ENCODE measurements at regions not wholly inside any gene's neighbourhood (a gene's known extent, or its start where the extent isn't known, plus 50 kb on each side); places are given as distances from the start of the nearest gene placed in this dataset.
"Not testable (repeated sequence)": the region's sequence is repeated elsewhere in the genome, so short reads cannot be mapped to it uniquely, and the experiment has no call there.

DNA sequence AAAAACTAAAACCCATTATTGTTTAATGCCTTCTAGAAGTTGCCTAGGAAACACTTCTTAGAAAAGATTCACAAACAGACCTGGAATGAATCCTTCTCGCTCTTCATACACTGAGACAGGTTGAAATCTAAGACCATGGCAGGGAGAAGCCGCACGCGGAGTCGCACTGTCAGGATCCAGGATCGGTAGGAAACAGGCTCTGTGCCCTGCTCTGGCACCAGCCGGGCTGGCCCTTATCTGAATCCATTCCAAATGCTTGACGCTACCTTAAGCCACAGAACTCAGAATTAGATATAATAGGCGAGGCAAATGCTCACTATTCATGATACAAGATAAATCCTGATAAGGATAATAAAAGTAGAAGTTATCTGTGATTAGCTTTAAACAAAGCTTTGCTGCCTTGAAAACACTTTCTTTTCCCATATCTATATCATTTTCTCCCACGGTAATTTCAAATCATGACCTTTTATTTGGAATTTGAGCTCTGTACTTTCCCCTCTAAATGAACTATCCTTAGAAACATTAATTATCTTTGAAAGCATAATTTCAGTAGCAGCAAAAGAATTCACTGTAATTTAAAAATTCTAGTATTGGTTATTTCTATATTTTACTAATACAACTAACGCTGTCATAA lies 385.6 kb downstream of the IRS2 start:
- H3K4me3 ChIP-seq = no peak overlapping the region
- DNase-seq = no peak
- intact Hi-C loops (cut with DNase I) = no loop called here
- H3K4me1 ChIP-seq = no peaks in the 10 kb centered on the region
- H3K27me3 ChIP-seq = no peaks in the 10 kb centered on the region
- no peaks in the 10 kb centered on the region for H3K9me3 ChIP-seq
- TF ChIP-seq, protein P1, sequence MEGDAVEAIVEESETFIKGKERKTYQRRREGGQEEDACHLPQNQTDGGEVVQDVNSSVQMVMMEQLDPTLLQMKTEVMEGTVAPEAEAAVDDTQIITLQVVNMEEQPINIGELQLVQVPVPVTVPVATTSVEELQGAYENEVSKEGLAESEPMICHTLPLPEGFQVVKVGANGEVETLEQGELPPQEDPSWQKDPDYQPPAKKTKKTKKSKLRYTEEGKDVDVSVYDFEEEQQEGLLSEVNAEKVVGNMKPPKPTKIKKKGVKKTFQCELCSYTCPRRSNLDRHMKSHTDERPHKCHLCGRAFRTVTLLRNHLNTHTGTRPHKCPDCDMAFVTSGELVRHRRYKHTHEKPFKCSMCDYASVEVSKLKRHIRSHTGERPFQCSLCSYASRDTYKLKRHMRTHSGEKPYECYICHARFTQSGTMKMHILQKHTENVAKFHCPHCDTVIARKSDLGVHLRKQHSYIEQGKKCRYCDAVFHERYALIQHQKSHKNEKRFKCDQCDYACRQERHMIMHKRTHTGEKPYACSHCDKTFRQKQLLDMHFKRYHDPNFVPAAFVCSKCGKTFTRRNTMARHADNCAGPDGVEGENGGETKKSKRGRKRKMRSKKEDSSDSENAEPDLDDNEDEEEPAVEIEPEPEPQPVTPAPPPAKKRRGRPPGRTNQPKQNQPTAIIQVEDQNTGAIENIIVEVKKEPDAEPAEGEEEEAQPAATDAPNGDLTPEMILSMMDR (IDR thresholded peaks at IDR 0.05) = no peak
- no peaks in the 10 kb centered on the region for H3K36me3 ChIP-seq
- ATAC-seq = no peak
- no peak overlapping the region for H3K27ac ChIP-seq

- no peaks in the 10 kb centered on the region for H3K9me3 ChIP-seq
- H3K4me3 ChIP-seq = no peak overlapping the region
- DNase-seq (peak; percentile 72), ATAC-seq (peak; percentile 74)
- no peak overlapping the region for H3K27ac ChIP-seq
- TF ChIP-seq, protein P1 (IDR thresholded peaks at IDR 0.05) = no peak
- intact Hi-C loops (cut with DNase I) = no loop called here
- H3K36me3 ChIP-seq = no peaks in the 10 kb centered on the region
- no peaks in the 10 kb centered on the region for H3K27me3 ChIP-seq
- no peaks in the 10 kb centered on the region for H3K4me1 ChIP-seq
Measured at GRCh38 chr13:109400209-109400608, 386.2 kb downstream of the IRS2 start.

DNA sequence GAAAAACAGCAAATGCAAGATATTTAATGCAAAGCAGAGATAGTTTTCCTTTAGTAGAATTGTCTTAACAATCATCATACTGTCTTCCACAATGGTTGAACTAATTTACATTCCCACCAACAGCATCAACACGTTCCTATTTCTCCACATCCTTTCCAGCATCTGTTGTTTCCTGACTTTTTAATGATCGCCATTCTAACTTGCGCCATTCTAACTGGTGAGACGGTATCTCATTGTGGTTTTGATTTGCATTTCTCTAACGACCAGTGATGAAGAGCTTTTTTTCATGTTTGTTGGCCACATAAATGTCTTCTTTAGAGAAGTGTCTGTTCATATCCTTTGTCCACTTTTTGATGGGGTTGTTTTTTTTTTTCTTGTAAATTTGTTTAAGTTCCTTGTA lies 388.3 kb downstream of the IRS2 start:
- H3K4me1 ChIP-seq; H3K36me3 ChIP-seq; ATAC-seq; DNase-seq; H3K4me3 ChIP-seq; H3K9me3 ChIP-seq; H3K27ac ChIP-seq; H3K27me3 ChIP-seq; intact Hi-C loops (cut with DNase I): not testable (repeated sequence)

DNA sequence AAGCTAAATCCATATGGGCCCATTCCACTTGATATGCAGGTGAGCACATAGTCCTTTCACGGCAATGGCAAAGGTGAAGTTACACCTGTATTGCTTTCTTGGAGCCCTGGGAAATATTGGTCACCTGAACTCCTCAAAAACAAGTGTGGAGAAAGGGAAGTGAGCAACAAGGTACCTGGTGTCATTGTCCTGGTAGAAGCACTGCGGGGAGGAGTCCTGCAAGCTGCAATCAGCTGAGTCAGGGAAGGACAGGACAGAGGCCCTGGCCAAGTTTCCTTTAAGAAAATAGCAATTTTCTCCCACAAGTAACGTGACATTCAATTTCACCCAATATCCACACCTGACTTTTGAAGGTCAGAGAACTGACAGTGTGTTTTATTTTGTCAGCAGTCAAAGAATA lies 389.1 kb downstream of the IRS2 start:
- no peak for ATAC-seq
- TF ChIP-seq, protein P1 (IDR thresholded peaks at IDR 0.05) = no peak
- intact Hi-C loops (cut with DNase I) = no loop called here

DNA sequence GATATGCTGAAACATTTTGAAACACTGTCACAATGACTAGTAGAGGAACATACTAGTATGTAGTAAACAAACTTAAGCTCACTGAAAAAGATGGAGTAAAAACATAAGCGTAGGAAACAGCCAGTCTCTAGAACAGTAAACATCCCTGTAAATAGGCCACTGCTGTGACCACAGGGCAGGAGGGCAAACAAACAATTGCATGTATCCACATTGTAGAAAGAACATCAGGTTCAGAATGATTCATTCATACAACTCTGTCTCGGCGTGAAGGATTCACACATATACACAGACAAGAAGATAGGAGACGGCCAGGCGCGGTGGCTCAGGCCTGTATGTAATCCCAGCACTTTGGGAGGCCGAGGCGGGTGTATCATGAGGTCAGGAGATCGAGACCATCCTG lies 390.1 kb downstream of the IRS2 start:
- Histone ChIP-seq H3K27me3 (no peaks in the 10 kb centered on the region), H3K9me3 (no peaks in the 10 kb centered on the region), H3K4me3 (no peak overlapping the region), H3K4me1 (no peaks in the 10 kb centered on the region), H3K36me3 (no peaks in the 10 kb centered on the region), H3K27ac (no peak overlapping the region)
- no peak for DNase-seq
- no peak for ATAC-seq
- intact Hi-C loops (cut with DNase I) = no loop called here
- TF ChIP-seq, protein P1 (IDR thresholded peaks at IDR 0.05) = no peak

More for the DNA sequence above, 389.1 kb downstream of the IRS2 start:
- H3K4me1 ChIP-seq = no peaks in the 10 kb centered on the region
- H3K27ac ChIP-seq = no peak overlapping the region
- no peak overlapping the region for H3K4me3 ChIP-seq
- no peaks in the 10 kb centered on the region for H3K27me3 ChIP-seq
- DNase-seq = no peak
- no peaks in the 10 kb centered on the region for H3K36me3 ChIP-seq
- H3K9me3 ChIP-seq = no peaks in the 10 kb centered on the region

DNA sequence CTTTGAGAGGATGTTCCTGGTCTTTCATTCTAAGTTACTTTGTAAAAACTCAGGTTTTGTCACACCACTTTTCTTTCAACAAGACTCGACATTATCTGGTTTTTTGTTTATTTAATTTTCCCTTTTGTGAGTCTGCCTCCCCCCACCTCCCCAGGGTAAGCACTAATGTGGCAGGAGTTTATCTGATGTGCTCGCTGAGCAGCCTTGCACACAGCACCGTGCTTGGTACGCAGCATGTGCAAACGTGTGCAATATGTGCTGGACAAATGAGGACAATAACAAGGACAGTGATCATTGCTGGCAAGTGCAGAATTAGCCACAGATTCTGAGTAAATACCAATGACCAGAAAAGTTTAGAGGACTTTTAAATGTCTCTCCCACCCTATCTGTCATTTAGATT lies 391.4 kb downstream of the IRS2 start:
- intact Hi-C loops (cut with DNase I) = no loop called here
- H3K27ac ChIP-seq = no peak overlapping the region
- no peak overlapping the region for H3K4me3 ChIP-seq
- TF ChIP-seq, protein P1 (IDR thresholded peaks at IDR 0.05) = no peak
- no peaks in the 10 kb centered on the region for H3K9me3 ChIP-seq
- ATAC-seq (no peak), DNase-seq (no peak)
- H3K36me3 ChIP-seq = no peaks in the 10 kb centered on the region
- H3K4me1 ChIP-seq = no peaks in the 10 kb centered on the region
- no peaks in the 10 kb centered on the region for H3K27me3 ChIP-seq

Measured in upper lobe of right lung (tissue), 1 donor.